NCI-H748 (cell line): ENCODE measurements at regions not wholly inside any gene's neighbourhood (a gene's known extent, or its start where the extent isn't known, plus 50 kb on each side); places are given as distances from the start of the nearest gene placed in this dataset.
"Not testable (repeated sequence)": the region's sequence is repeated elsewhere in the genome, so short reads cannot be mapped to it uniquely, and the experiment has no call there.

Source experiments
- DNase-seq: peaks from one replicate; lab custom pipeline; 2025; ENCODE audit not compliant: unreplicated experiment; lab: John Stamatoyannopoulos, UW

DNA sequence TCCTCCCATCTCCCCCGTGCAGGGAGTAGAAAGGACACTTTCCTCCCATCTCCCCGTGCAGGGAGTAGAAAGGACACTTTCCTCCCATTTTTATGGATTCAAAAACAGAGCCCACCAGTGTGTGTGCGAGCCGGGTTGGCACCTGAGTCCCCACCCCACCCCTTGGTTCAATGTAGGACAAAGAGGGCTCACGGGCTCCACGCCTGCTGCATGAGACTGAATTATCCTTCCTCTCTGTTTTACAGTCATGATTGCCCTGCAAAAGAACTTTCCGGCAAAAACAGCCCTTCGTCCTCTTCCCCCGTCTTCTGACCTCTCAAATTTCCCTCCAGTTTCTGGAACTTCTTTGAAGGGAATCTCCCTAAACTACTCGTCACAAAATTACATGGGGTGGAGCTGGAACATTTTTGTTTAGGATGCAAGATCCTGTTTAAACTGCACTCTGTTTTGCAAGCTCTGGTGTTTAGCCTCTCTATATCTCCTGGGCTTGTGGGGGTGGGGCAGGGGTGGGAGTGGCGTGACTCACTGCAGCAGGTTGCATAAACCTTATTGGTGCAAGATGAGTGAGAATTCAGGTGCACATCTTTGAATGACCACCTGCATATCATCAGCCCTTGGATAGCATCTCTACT lies 99.8 kb downstream of the PSMG1 start:
- DNase-seq = no peak

DNA sequence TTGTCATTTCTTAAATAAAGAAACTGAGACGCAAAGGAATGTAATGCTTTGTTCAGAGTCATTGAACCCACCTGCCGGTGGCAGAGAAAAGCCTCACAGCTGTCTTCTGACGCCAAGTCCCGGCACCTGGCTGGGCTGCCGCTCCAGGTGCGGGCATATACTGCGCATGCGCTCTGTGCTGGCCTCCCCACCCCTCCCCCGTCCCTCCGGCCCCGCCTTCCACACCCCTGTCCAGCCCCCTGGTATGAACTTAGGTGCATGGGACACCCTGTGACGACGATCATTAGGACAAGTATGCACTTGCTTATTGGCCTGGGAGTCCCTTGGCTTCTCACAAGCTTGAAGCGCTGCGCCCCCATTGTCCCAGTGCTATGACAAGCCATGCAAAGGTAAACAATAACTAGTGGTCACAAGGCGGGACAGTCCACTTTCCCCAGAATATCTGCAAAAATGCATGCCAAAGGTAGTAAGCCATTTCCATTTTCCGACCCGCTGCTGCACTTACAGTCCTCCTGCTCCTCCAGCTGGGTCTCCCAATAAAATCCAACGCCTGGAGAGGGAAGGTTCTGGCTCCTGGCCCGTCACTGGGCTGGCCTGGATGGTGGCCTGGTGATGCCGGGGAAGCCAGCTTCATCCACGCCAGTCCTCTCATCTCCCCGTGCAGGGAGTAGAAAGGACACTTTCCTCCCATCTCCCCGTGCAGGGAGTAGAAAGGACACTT lies 100.4 kb downstream of the PSMG1 start:
- DNase-seq = peak; percentile 75

- DNase-seq = no peak
These were observed 102.9 kb downstream of the PSMG1 start for GRCh38 chr21:39080366-39080765.

DNA sequence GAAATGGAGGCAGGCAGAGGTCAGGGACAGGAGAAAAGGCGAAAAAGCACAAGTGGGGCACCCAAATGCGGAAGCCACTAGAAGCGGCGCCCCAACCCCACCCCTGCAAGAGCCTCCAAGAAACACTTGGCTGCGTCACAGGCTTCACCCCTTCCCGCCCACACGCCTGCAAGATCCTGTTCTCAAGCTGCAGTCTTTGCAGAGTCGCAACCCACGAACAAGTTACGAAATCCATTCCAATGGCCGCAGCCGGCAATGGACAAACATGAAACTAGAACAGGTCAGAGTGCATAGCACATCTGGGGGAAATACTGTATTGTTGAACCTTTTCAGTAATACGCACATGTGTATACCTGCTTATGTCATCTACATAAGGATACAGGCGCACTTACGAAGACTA lies 103.6 kb downstream of the PSMG1 start:
- no peak for DNase-seq

DNA sequence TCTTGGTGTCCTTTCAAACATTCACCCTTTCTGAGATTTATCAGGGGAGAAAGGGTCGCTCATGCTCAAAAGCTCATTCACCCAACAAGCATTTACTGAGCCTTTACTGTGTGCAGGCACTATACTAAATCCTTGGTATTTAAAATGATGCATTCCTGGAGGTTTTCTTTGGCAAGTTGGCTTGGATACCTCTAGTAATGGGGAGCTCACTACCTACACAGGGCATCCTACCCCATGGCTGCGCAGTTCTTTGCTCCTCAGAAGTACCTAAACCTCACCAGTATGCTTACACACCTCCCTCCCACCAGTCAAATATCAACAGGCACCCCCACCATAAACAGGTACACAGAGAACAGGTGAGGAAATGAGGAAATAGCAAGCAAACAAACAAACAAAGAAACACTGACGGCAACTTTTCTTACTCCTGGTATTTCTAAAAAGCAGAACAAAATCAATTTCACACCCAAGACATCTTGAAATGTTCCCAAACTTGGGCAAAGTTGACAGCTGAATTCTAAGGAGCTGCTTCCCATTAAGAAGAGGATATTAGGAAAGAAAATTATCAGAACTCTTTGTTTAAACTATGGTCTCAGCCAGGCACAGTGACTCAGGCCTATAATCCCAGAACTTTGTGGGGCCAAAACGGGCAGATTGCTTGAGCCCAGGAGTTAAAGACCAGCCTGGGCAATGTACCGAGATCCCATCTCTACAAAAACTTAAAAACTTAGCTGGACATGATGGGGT lies 104.8 kb downstream of the PSMG1 start:
- DNase-seq = no peak

DNA sequence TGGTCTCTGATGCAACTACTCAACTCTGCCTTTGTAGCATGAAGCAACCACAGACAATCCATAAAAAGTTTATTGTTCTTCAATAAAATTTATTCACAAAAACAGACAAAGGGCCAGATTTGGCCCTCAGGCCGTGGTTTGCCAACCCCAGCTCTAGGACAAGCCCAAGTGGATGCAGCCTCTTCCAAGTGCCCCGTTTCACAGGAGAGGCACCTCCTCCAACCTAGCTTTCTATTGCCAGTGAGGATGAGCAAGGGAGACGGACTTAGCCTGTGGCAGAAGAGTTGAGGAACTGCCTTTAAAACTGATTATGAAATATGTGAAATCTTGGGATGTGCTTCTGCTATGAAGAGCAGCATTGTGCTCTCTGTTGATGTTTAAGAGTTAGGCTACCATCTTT lies 105.4 kb downstream of the PSMG1 start:
- no peak for DNase-seq

DNA sequence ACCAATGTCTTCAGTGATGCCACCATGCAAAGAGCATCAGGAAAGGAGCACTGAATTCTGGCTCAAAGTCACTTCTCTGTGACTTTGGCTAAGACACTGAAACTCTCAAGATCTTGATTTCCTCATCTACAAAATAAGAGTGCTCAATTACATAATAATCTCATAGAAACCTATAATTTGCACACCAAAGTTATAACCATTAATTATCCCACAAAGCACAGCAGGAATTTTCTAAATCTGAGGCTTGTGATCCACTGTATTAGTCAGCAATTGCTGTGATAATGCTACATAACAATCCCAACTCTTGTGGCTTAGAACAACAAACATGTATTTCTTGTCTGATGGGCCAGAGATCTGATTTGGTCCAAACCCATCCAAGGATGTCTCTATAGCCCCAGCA lies 108.7 kb downstream of the PSMG1 start:
- DNase-seq = no peak

DNA sequence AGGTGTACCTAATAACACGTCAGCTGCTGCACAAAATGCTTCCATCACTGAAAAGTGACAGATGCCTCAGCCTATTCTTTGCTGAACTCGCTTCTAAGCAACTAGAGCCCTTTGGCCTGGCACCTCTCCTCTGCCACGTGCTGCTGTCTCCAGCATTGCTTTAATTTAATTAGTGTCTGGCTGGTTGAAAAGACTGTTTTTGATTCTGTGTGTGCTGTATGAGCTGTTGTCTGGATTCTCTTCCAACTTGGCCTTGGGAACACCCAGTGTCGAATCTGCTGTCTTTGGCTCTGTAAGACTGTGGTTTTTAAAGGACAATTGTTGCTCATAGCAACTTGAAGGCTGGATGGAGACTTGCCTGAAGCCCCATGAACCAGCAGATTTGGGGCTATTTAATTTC lies 109.5 kb downstream of the PSMG1 start:
- no peak for DNase-seq

- no peak for DNase-seq
These were observed 110.2 kb downstream of the PSMG1 start for GRCh38 chr21:39073063-39073462.

GRCh38 chr21:39072468-39072867 lies 110.8 kb downstream of the PSMG1 start:
- DNase-seq = no peak

GRCh38 chr21:39071623-39072214 lies 111.5 kb downstream of the PSMG1 start:
- DNase-seq = no peak

GRCh38 chr21:39069856-39070255 lies 113.4 kb downstream of the PSMG1 start:
- not testable (repeated sequence) for DNase-seq

- no peak for DNase-seq
These were observed 116.1 kb downstream of the PSMG1 start for GRCh38 chr21:39066829-39067780.

GRCh38 chr21:39065917-39066316 lies 117.3 kb downstream of the PSMG1 start:
- no peak for DNase-seq

- DNase-seq = no peak
These were observed 118.8 kb downstream of the PSMG1 start for GRCh38 chr21:39064325-39065012.

DNA sequence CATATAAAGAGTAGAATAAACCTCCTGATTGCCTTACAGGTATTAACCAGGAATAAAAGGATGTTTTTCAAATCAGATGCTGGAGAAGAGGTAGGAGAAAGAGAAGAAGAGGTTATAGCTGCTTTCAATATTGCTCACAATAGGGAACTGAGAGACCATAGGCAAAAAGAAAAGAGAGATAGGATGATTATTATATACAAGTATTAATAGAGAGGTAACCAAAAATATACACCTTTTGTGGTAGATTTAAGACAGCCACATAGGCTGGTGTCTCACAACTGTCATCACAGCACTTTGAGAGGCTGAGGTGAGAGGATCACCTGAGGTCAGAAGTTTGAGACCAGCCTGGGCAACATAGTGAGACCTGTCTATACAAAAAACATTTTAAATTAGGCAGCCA lies 119.7 kb downstream of the PSMG1 start:
- DNase-seq = no peak

GRCh38 chr21:39062196-39062595 lies 121.1 kb downstream of the PSMG1 start:
- no peak for DNase-seq

- no peak for DNase-seq
These were observed 121.5 kb downstream of the PSMG1 start for GRCh38 chr21:39061766-39062165.

DNA sequence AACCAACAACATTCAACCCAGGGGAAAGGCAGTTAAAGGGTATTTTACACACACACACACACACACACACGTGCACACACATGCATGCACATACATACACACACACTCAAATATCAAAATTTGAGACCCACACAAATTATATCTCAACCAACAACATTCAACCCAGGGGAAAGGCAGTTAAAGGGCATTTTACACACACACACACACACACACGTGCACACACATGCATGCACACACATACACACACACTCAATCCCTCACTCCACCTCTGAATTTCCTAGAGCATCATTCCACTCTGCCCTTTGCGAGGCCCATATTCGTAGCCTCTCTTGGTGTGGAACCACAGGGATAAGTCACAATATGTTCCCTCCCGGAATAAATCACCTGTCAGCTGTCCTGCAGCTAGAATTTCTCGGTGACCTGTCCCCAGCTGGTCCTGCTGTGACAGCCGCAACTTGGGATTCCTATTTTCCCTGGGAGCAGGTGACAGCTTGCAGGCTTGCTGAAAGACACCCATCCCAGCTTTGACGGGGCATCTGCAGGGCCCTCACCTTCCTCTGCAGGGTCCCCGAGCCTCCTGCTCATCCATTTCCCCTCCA lies 122.7 kb downstream of the PSMG1 start:
- DNase-seq = no peak

- DNase-seq = peak; percentile 73
These were observed 126.1 kb downstream of the PSMG1 start for GRCh38 chr21:39057121-39057520.
